HG03066 (cell line): ENCODE measurements at regions not wholly inside any gene's neighbourhood (a gene's known extent, or its start where the extent isn't known, plus 50 kb on each side); places are given as distances from the start of the nearest gene placed in this dataset.
"Not testable (repeated sequence)": the region's sequence is repeated elsewhere in the genome, so short reads cannot be mapped to it uniquely, and the experiment has no call there.

ENCODE experiments used
- ATAC-seq: cut with Tn5 transposase; IDR thresholded peaks from one replicate; pipeline ENCODE4 v1.9.1; 2021; ENCODE audit warnings: low read depth; ENCODE audit not compliant: unreplicated experiment

DNA sequence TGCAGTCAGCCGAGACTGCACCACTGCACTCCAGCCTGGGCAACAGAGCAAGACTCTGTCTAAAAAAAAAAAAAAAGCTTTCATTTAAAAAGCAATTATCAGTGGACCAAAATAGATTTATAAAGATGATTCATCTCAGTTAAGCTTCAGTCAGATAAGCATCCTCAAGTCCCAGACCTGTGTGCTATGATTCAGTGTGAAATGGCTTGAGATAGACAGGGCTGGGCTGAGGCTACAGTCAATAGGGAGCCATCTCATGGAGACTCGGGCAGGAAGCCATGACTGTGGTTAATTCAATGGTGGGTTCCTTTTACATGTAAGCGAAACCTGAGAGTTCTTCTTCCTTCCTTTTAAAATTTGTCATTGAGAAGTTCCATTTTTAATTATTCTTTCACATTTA, 276.0 kb downstream of the TFAP2A start:
- ATAC-seq, result no peak

GRCh38 chr6:10136636-10137035, 278.2 kb downstream of the TFAP2A start:
- no peak for ATAC-seq

DNA sequence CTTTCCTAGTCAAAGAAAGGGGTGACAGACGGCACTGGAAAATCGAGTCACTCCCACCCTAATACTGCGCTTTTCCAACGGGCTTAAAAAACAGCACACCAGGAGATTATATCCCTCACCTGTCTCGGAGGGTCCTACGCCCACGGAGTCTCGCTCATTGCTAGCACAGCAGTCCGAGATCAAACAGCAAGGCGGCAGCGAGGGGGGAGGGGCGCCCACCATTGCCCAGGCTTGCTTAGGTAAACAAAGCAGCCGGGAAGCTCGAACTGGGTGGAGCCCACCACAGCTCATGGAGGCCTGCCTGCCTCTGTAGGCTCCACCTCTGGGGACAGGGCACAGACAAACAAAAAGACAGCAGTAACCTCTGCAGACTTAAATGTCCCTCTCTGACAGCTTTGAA, 280.7 kb downstream of the TFAP2A start:
- ATAC-seq, result not testable (repeated sequence)

DNA sequence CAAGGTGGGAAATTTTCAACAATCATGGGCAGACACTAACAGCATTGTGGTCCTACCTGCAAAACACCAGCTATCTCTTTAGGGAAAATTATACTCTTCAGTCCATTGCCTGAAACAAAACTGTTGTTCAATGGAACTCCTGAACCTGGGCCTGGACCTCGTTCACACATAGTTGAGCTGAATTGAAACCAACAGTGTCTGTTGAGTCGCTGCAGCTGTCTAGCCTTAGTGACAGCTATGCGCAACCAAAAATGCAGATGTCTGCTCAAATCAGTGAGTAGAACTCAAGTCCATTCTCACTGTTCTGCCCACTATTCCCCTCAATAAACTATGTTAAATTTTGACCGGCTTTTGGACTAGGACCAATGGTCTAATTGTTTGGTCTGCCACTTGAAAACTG, 286.2 kb downstream of the TFAP2A start:
- ATAC-seq, result no peak

DNA sequence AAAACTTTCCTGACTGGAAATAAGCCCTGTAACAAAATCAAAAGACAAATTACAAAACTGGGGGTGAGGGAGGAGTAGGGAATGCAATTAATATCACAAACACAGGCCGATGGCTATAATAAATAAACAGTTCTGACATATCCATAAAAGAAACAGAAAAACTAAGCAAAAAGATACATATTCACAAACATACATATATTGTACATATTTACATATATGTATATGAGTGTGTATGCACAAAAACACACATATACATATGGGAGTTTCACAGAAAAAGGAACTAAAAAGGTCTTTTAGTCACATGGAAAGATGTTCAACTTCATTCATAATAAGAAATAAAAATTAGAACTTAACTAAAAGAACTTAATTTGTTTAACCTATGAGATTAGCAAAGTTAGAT, 292.7 kb downstream of the TFAP2A start:
- no peak for ATAC-seq

DNA sequence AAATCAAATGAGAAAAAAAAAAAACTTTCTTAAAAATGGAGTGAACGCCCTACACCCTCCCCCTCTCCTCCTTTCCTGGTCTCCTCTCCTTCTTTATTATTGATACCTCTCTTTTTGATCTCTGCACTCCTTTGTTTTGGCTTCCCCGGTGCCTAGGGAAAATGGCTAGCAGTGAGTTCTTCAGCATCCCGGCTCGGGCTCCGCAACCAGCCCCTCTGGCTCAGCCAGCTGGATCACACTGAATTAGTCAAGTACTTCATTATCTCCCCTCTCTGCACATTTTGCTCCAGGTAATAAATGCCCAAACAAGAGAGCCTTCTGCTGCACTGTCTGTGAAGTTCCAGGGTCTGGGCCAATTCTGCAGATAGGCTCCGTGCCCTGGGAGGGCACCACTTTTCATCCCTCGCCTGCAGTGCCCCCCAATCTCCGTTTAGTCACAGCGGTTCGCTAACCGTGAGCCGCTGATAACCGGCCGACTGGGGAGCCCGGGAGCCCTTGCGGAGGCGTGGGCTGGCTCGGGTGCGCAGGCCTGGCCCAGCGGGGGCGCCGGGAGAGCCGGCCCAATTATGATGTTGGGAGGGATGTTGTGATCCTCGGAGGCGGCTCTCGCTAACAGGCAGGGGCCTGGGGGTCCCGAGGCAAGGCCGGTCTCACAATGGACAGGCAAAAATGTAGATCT, 301.9 kb downstream of the TFAP2A start:
- no peak for ATAC-seq

DNA sequence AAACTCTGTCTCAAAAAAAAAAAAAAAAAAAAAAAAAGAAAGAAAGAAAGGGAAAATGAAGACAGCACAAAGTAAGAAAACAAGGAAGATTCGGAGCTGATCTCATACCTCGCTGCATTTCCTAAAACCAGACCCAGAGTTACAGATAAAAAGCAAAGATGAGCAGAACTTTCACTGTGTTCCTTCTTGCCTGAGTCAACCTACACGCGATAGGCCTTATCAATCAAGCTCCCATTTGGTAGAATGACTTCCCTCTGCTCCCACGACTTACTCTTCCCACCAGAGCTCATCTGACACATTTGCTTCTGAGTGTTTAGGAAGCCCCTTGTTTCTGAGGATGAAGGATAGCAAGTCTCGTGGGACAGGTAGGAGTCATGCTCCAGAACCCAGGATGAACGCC, 302.9 kb downstream of the TFAP2A start:
- no peak for ATAC-seq

- no peak for ATAC-seq
Observed at GRCh38 chr6:10101551-10102252, 313.2 kb downstream of the TFAP2A start.

DNA sequence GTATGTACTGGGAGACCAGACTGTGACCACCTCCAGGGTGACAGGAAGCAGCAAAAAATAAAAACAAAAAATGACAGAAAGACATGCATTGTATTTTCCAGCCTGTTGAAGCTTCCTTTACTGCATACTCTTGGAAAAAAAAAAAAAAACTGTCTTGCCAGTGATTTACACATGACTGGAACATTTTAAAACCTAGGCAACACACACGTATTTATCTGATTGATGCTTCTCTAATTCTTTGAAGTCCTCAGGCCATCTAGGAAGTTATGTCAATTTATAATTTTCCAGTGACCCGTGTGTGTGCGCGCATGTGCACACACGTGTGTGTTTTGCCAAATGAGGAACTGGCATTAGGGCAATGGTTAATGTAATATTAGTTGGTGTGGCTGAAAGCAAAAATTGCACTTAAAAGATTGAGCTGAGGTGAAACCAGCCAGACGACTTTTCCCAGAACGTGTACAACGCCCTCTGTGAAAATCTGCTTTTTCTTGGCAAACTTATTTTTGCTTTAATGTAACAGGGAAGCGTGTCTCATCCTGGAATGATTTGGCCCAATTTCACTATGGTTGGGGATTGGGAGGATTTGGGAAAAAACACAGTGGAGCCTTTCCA, 315.2 kb downstream of the TFAP2A start:
- ATAC-seq, result no peak

DNA sequence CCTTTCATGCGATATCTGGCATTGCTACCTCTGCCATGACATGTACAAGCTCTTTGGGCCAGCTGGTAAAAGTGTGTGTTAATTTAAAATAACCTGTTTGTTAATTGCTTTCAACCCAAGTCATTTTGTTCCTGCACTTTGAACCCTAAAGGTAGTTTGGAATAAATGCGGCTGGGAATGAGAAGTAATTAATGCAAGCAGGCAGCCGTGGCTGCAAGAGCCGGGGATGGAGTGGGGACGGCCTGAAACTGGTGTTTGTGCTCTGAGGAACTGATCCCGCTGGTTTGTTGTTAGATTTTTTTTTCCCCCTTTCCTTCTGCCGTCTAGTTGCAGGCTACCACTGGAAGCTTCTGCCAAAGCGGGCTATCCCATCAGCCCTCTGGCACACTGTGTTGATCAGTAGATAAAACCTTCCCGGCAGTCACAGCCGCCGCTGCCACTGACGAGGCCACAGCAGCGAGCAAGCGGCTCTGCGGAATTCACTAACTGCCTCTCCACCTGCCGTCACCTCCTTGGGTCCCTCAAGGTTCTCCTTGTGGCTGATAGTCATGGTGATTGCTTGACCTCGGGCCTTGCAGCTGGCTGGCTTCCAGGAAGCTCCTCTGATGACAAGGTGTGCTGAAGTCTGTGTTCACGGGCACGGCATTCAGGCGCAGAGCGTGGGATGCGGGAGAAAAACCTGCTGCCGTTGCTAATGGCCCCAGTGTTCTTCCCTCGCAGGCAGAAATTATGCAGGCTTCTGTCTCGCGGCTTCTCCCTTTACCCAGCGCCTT, 315.9 kb downstream of the TFAP2A start:
- ATAC-seq, result no peak

GRCh38 chr6:10093282-10093681, 321.6 kb downstream of the TFAP2A start:
- no peak for ATAC-seq

DNA sequence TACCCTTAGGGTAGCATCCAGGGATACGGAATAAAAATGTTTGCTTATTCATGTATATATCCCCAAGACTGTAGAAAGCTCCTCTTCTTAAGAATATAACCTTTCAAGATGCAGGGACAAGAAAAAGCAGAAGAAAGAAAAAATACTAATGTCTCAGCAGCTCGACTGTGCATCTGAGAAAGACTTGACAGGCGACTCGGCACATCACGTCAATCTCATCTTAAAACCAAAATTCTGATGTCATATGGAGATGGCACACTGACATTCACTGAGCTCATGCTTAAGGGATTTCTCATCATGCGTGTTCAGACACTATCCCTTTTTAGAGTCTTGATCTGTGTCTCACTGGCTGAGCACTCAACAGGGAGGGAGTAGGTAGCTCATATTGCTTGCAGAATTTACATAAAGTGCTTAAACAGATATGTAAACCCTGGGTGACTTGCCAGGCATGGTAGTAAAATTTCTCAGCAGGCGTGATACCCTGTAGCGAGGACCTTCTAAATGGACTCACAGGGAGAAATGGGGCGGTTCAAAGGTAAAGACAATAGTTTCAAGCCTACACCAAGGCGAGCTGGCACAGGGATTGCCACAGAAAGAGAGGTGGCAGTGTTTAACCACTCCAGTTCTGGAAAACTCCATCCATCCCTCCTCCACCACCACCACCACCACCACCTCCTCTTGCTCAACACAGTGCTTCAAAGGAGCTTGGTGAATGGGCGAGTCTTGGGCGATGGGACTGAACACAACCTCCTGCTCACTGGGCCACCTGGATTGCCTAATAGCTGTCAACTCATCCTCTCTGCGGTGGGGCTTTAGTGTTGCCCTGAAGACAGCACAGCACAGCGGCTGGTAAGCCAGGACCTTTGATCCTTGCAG, 330.5 kb downstream of the TFAP2A start:
- ATAC-seq, result no peak

DNA sequence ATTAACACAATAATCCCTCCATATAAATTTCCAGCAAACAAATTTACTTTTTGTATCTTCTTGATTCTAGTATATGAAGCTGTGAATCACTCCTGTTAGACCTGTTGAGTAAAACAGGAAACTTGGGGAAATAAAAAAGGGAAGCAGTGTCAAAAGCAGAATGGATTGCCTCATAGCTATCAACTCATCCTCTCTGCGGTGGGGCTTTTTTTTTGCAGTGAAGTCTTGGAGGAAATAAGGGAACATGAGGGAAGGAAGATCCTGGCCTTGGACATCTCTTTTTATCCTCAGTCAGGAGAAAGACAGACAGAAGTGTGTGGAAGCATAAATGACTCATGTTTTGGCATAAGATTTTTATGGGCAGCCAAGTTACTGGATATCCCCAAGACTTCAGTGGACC, 332.5 kb downstream of the TFAP2A start:
- ATAC-seq, result no peak

DNA sequence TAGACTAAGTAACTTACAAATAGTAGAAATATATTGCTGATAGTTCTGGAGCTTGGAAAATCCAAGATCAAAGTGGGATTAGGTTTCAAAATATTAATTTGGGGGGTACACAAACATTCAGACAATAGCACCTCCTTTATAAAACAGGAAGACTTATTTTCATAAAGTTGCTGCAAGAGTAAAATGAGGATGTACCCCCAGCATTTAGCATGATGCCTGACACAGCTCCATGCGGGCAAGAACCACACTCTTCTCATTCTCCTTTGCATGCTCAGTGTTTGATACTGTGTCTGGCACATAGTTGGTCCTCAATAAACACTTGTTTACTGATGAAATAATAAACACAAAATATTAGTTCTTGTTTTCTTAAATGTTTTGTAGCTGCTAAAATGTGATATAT, 332.9 kb downstream of the TFAP2A start:
- no peak for ATAC-seq

- ATAC-seq, result no peak
Observed at GRCh38 chr6:10081075-10081474, 333.8 kb downstream of the TFAP2A start.

- ATAC-seq, result no peak
Observed at GRCh38 chr6:10080561-10080960, 334.3 kb downstream of the TFAP2A start.

DNA sequence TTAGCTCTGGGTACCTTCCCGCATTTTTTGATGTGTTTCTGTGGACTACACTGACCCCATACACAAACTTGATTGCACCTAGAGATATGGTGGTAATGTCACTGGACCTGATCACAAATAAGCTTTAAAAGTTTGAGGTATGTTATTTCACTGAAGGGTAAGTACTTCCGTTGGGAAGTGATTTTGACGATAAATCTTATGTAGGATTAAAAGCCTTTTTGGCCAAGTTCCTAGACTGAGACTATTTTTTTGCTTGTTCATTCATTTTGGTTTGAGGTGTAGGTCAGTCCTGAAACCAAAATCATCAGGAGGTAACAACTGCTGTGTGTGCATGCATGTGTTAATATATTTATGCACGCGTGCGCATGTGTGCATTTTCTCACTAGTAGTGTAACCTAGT, 336.3 kb downstream of the TFAP2A start:
- ATAC-seq, result no peak

DNA sequence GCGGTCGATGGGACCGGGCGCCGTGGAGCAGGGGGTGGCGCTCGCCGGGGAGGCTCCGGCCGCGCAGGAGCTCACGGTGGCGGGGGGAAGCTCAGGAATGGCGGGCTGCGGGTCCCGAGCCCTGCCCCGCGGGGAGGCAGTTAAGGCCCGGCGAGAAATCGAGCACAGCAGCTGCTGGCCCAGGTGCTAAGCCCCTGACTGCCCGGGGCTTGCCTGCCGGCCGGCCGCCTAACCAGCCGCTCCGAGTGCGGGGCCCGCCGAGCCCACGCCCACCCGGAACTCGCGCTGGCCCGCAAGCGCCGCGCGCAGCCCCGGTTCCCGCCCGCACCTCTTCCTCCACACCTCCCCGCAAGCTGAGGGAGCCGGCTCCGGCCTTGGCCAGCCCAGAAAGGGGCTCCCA, 340.1 kb downstream of the TFAP2A start:
- not testable (repeated sequence) for ATAC-seq

DNA sequence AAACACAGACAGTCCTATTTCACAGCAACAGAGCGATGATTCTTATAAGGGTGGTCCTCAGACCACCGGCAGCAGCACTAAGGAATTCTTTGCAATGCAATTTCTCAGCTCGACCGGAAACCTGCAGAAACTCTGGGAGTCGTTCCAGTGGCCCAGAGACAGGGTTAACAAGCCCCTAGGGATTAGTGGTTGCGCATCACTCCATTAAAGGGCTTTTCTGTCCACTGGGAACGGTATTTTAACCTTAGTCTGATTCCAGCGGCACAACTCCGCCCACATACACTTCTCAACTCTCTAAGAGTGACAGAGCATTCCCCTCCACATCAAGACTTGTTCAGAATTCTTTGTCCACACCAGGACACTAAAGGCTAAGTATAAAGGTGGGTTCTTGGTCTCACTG, 341.5 kb downstream of the TFAP2A start:
- ATAC-seq, result no peak

- no peak for ATAC-seq
Observed at GRCh38 chr6:10071631-10072220, 343.1 kb downstream of the TFAP2A start.
